ENCODE measurements at regions not wholly inside any gene's neighbourhood (a gene's known extent, or its start where the extent isn't known, plus 50 kb on each side); places are given as distances from the start of the nearest gene placed in this dataset.

GRCh38 chr14:96741151-96741977, 55.8 kb upstream of the VRK1 start:
- H3K4me1 Mint-ChIP-seq = peaks cover 21% of the 10 kb centered on the region
- H3K27ac Mint-ChIP-seq = no peak overlapping the region
- peak overlapping the region; percentile 54 for H3K4me3 Mint-ChIP-seq
- Histone ChIP-seq H3K36me3 (ENCODE audit: control insufficient read depth, insufficient read depth, low read length) (no peaks in the 10 kb centered on the region), H3K27ac (ENCODE audit: low read depth, low read length) (no peak overlapping the region), H3K27me3 (ENCODE audit: control insufficient read depth, insufficient read depth, low read length, poor library complexity, severe bottlenecking) (peaks cover 48% of the 10 kb centered on the region), H3K4me3 (ENCODE audit: low read length) (peak overlapping the region; percentile 76), H3K9me3 (ENCODE audit: control insufficient read depth, low read length) (no peaks in the 10 kb centered on the region), H3K4me1 (ENCODE audit: control insufficient read depth, insufficient read depth, low read length) (peaks cover 4% of the 10 kb centered on the region), H3K9ac (ENCODE audit: extremely low read depth, low read length, poor library complexity, severe bottlenecking) (no peak overlapping the region)
- peaks cover 5% of the 10 kb centered on the region for H3K9me3 Mint-ChIP-seq
- H3K27me3 Mint-ChIP-seq (ENCODE audit: insufficient read depth) = peaks cover 54% of the 10 kb centered on the region
- H3K36me3 Mint-ChIP-seq (ENCODE audit: low read depth) = no peaks in the 10 kb centered on the region
- peak; percentile 89 for DNase-seq
- WGBS, 2 experiments (ENCODE audit: insufficient coverage in 1 of 2, insufficient read length in 1 of 2) = 11 to 27% methylated on average over 29 to 61 of the region's 62 CpGs
- TF ChIP-seq CTCF (conservative IDR thresholded peaks at IDR 0.05) = peak; percentile 95

GRCh38 chr14:96744262-96744661, 52.9 kb upstream of the VRK1 start:
- WGBS, 2 experiments (ENCODE audit: insufficient coverage in 1 of 2, insufficient read length in 1 of 2) = 73 to 90% methylated on average over 6 to 7 of the region's 7 CpGs
- H3K36me3 Mint-ChIP-seq (ENCODE audit: low read depth) = no peaks in the 10 kb centered on the region
- peaks cover 53% of the 10 kb centered on the region for H3K27me3 Mint-ChIP-seq (ENCODE audit: insufficient read depth)
- H3K4me3 Mint-ChIP-seq = no peak overlapping the region
- H3K4me1 Mint-ChIP-seq = peaks cover 12% of the 10 kb centered on the region
- H3K9me3 Mint-ChIP-seq = peaks cover 5% of the 10 kb centered on the region
- H3K4me3 ChIP-seq (ENCODE audit: low read length) = no peak overlapping the region
- peaks cover 35% of the 10 kb centered on the region for H3K27me3 ChIP-seq (ENCODE audit: control insufficient read depth, insufficient read depth, low read length, poor library complexity, severe bottlenecking)
- no peak overlapping the region for H3K9ac ChIP-seq (ENCODE audit: extremely low read depth, low read length, poor library complexity, severe bottlenecking)
- no peak for DNase-seq
- no peak overlapping the region for H3K27ac Mint-ChIP-seq
- no peak overlapping the region for H3K27ac ChIP-seq (ENCODE audit: low read depth, low read length)
- no peak for TF ChIP-seq CTCF (conservative IDR thresholded peaks at IDR 0.05)
- peaks cover 4% of the 10 kb centered on the region for H3K4me1 ChIP-seq (ENCODE audit: control insufficient read depth, insufficient read depth, low read length)
- H3K9me3 ChIP-seq (ENCODE audit: control insufficient read depth, low read length) = no peaks in the 10 kb centered on the region
- H3K36me3 ChIP-seq (ENCODE audit: control insufficient read depth, insufficient read depth, low read length) = no peaks in the 10 kb centered on the region

GRCh38 chr14:96745500-96746051, 51.6 kb upstream of the VRK1 start:
- Histone ChIP-seq H3K4me3 (ENCODE audit: low read length) (no peak overlapping the region), H3K27me3 (ENCODE audit: control insufficient read depth, insufficient read depth, low read length, poor library complexity, severe bottlenecking) (peaks cover 32% of the 10 kb centered on the region), H3K36me3 (ENCODE audit: control insufficient read depth, insufficient read depth, low read length) (no peaks in the 10 kb centered on the region), H3K27ac (ENCODE audit: low read depth, low read length) (no peak overlapping the region), H3K9ac (ENCODE audit: extremely low read depth, low read length, poor library complexity, severe bottlenecking) (no peak overlapping the region), H3K9me3 (ENCODE audit: control insufficient read depth, low read length) (no peaks in the 10 kb centered on the region), H3K4me1 (ENCODE audit: control insufficient read depth, insufficient read depth, low read length) (no peaks in the 10 kb centered on the region)
- H3K9me3 Mint-ChIP-seq = peaks cover 5% of the 10 kb centered on the region
- 86 to 100% methylated on average over 3 to 4 of the region's 4 CpGs for WGBS, 2 experiments (ENCODE audit: insufficient coverage in 1 of 2, insufficient read length in 1 of 2)
- no peaks in the 10 kb centered on the region for H3K36me3 Mint-ChIP-seq (ENCODE audit: low read depth)
- TF ChIP-seq CTCF (conservative IDR thresholded peaks at IDR 0.05) = no peak
- H3K4me1 Mint-ChIP-seq = peaks cover 3% of the 10 kb centered on the region
- no peak for DNase-seq
- no peak overlapping the region for H3K4me3 Mint-ChIP-seq
- peaks cover 47% of the 10 kb centered on the region for H3K27me3 Mint-ChIP-seq (ENCODE audit: insufficient read depth)
- no peak overlapping the region for H3K27ac Mint-ChIP-seq
